ENCODE measurements at regions not wholly inside any gene's neighbourhood (a gene's known extent, or its start where the extent isn't known, plus 50 kb on each side); places are given as distances from the start of the nearest gene placed in this dataset.

DNA sequence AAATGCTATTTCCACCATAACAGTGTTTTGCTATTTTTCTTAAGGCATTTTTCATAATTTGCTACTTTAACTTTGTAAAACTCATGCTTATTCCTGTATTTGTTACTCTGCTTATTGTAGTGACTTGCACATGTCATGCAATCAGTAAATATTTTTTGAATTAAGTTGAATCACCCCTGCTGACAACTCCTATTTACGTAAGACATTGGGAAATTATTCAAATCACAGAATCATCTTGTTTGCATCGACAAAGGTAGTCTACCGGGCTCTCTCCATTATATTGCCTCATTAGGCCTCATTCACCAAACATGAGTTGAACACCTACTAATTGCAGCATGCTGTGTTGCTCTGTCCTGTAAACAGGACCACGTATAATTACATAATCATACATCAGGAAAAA is 478.5 kb upstream of the ZEB2 start:
- DNase-seq (ENCODE audit: low read depth): no peak
- TF ChIP-seq, protein P1, sequence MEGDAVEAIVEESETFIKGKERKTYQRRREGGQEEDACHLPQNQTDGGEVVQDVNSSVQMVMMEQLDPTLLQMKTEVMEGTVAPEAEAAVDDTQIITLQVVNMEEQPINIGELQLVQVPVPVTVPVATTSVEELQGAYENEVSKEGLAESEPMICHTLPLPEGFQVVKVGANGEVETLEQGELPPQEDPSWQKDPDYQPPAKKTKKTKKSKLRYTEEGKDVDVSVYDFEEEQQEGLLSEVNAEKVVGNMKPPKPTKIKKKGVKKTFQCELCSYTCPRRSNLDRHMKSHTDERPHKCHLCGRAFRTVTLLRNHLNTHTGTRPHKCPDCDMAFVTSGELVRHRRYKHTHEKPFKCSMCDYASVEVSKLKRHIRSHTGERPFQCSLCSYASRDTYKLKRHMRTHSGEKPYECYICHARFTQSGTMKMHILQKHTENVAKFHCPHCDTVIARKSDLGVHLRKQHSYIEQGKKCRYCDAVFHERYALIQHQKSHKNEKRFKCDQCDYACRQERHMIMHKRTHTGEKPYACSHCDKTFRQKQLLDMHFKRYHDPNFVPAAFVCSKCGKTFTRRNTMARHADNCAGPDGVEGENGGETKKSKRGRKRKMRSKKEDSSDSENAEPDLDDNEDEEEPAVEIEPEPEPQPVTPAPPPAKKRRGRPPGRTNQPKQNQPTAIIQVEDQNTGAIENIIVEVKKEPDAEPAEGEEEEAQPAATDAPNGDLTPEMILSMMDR (IDR thresholded peaks at IDR 0.05; ENCODE audit: control insufficient read depth, insufficient read depth, low read depth, low read length, missing control alignments): no peak
- no peak overlapping the region for H3K4me3 ChIP-seq (ENCODE audit: control insufficient read depth, low read depth, low read length)

DNA sequence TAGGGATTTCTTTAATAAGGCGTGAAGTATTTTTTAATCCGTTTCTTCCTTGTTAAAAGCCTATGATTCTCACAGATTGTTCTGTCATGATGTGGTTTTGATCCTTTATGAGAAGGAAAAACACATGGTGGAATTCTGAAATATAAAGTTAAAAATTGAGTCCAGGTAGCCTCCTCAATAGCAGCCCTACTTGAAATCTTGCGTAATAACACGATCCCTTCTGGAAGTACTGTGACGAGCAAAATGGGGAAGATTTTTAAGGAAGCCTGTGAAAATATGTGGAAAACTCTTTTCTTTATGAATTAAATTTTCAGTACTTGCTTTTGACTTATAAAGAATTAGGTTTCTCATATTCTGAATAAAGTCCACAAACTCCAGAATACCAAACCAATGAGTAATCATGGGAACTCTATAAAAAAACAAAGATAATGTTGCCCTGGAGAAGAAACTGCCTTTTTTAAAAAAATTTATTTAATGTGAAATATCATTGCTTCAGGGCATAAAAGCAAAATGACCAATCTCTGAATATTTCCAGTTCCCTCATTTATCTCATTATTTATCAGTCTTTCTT is 476.4 kb upstream of the ZEB2 start:
- no peak overlapping the region; the same call in 1 of the 2 replicates for H3K4me3 ChIP-seq (ENCODE audit: control insufficient read depth, low read depth, low read length)
- TF ChIP-seq, protein P1 (IDR thresholded peaks at IDR 0.05; ENCODE audit: control insufficient read depth, insufficient read depth, low read depth, low read length, missing control alignments): no peak
- DNase-seq (ENCODE audit: low read depth): peak; percentile 59

DNA sequence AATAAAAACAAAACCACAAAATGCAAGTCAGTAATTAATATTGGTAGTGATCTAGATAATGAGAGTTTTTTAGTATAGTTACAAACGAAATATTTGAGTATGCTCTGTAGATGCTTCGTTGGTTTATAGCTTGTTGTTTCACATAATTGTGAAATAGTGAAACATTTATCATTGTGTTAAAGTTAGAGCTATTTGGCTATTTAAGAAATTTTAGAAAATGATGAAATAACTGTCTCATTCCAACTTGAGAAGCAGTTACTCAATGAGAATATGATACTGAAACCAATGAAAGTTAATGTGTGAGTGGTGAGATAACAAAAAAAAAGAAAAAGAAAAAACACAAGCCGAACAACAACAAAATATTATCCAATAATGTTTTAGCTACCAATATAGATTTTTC is 475.6 kb upstream of the ZEB2 start:
- TF ChIP-seq, protein P1 (IDR thresholded peaks at IDR 0.05; ENCODE audit: control insufficient read depth, insufficient read depth, low read depth, low read length, missing control alignments): no peak
- H3K4me3 ChIP-seq (ENCODE audit: control insufficient read depth, low read depth, low read length): no peak overlapping the region
- DNase-seq (ENCODE audit: low read depth): peak; percentile 56

DNA sequence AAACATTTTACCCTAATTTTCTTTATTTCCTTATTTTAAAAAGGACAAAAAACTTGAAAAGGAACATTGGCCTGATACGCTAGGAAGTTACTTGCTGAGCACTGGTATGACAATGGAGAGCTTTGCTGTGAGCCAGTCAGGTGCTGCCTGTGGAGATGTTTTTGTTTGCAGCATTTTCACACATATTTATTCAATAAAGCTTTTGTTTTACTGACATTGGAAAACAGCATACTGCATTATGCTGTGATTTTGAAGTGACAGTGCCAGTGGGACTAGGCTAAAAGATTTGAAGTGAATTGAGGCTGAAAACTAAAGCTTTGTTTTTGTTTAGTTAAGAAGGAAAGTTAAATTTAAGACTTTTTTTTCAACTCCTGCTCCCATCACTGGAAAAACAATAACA is 470.7 kb upstream of the ZEB2 start:
- H3K4me3 ChIP-seq (ENCODE audit: control insufficient read depth, low read depth, low read length): no peak overlapping the region
- DNase-seq (ENCODE audit: low read depth): no peak
- TF ChIP-seq, protein P1 (IDR thresholded peaks at IDR 0.05; ENCODE audit: control insufficient read depth, insufficient read depth, low read depth, low read length, missing control alignments): no peak

DNA sequence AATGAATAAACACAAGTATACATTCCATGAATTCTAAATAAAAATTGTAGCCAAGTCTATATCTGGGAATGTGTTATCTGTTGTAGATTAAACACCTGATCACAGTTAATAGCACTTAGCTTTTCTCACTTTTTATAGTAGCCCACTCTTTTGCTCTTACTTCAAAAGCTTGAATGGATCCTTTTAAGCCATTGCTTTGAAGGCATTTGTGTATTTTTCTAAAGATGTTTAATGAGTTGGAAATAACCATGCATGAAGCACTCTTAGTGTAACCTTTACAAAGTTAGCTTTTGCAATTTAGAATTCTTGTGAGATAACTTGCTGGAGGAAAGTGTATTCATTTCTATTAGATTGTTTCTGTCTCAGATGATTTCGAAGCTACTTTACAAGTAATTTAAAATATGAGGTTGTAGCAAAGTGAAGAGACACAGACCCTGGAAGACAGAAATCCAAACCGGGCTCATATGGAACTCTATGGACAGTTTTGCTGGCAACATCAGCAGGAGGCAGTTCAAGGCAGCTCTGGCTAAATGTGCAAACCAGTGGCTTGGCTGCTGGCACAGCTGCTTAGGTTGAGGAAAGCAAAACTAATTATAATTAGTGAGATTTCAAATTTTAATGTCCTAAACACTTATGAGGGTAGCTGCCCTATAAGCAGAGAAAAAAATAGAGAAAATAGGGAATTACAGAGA is 469.8 kb upstream of the ZEB2 start:
- TF ChIP-seq, protein P1 (IDR thresholded peaks at IDR 0.05; ENCODE audit: control insufficient read depth, insufficient read depth, low read depth, low read length, missing control alignments): no peak
- no peak overlapping the region for H3K4me3 ChIP-seq (ENCODE audit: control insufficient read depth, low read depth, low read length)
- no peak for DNase-seq (ENCODE audit: low read depth)

DNA sequence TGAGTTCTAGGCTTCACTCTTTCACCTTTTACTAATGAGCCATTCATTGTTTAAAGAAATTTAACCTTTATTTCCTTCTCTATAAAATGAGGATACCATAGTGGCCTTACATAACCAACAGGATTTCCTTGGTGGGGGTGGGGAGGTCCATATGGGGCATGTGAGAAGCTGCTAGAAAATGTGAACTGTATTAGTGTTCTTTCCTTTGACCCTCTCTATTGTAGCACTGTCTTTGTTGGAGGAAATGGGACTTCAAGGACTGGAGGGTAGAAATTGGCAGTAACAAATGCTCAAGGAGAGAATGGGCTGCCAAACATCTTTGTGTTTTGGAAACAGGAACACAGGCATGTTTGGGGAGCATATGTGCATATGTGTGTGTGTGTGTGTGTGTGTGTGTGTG is 468.7 kb upstream of the ZEB2 start:
- TF ChIP-seq, protein P1 (IDR thresholded peaks at IDR 0.05; ENCODE audit: control insufficient read depth, insufficient read depth, low read depth, low read length, missing control alignments): no peak
- DNase-seq (ENCODE audit: low read depth): no peak
- no peak overlapping the region for H3K4me3 ChIP-seq (ENCODE audit: control insufficient read depth, low read depth, low read length)
